ENCODE measurements at regions not wholly inside any gene's neighbourhood (a gene's known extent, or its start where the extent isn't known, plus 50 kb on each side); places are given as distances from the start of the nearest gene placed in this dataset.

GRCh38 chr4:136001791-136002190 lies 1530.5 kb downstream of the PCDH18 start:
- no peak overlapping the region for H2BK15ac ChIP-seq (ENCODE audit: low read depth, low read length)
- H2AK9ac ChIP-seq (replicated peaks; ENCODE audit: low read depth, low read length, poor library complexity) = no peak overlapping the region
- DNase-seq (no peak), ATAC-seq (ENCODE audit: low read depth) (no peak)
- H3K9me1 ChIP-seq (ENCODE audit: insufficient read depth, low read length) = no peaks in the 10 kb centered on the region
- no peak overlapping the region for H3K18ac ChIP-seq (ENCODE audit: low read depth, low read length)
- no peaks in the 10 kb centered on the region for H3K27me3 ChIP-seq (ENCODE audit: control insufficient read depth, insufficient read depth, low read length)
- no peak overlapping the region for H3K14ac ChIP-seq (replicated peaks; ENCODE audit: low read depth, low read length)
- H3K56ac ChIP-seq (ENCODE audit: extremely low read depth, insufficient read depth, low read length) = no peak overlapping the region
- dilution Hi-C loops (cut with HindIII; ENCODE audit: low sequenced_read_pairs, unreplicated experiment) = no loop called here
- H2AK5ac ChIP-seq (ENCODE audit: low read depth, low read length) = no peak overlapping the region
- H3K9ac ChIP-seq (ENCODE audit: low read depth, low read length) = no peak overlapping the region
- TF ChIP-seq USF2 (IDR thresholded peaks at IDR 0.05; ENCODE audit: low read depth, low read length) = no peak
- no peak for TF ChIP-seq CEBPB (IDR thresholded peaks at IDR 0.05; ENCODE audit: low read depth, low read length)
- H2BK20ac ChIP-seq (ENCODE audit: low read depth, low read length) = no peak overlapping the region
- no peak overlapping the region for H4K91ac ChIP-seq (ENCODE audit: insufficient read depth, low read depth, low read length)
- H2BK5ac ChIP-seq (ENCODE audit: low read depth, low read length, poor library complexity, severe bottlenecking) = no peak overlapping the region
- no peaks in the 10 kb centered on the region for H3K36me3 ChIP-seq (ENCODE audit: control insufficient read depth, insufficient read depth, low read length)
- H3K4me2 ChIP-seq (ENCODE audit: low read depth, low read length) = no peak overlapping the region
- no peak overlapping the region for H4K5ac ChIP-seq (ENCODE audit: low read depth, low read length)
- no peak overlapping the region for H2AFZ ChIP-seq (replicated peaks; ENCODE audit: low read length, poor library complexity)
- ChIA-PET POLR2A (ENCODE audit: unreplicated experiment) (no interaction called here), CTCF (no interaction called here)
- no peaks in the 10 kb centered on the region for H3K9me3 ChIP-seq (ENCODE audit: control insufficient read depth, insufficient read depth, low read length)
- no peak overlapping the region for H2BK120ac ChIP-seq (ENCODE audit: low read depth, low read length)
- intact Hi-C loops (cut with micrococcal nuclease) = no loop called here
- no peak overlapping the region for H3K4ac ChIP-seq (ENCODE audit: low read depth, low read length)
- no peaks in the 10 kb centered on the region for H3K4me1 ChIP-seq (ENCODE audit: control insufficient read depth, insufficient read depth, low read length)
- no peak overlapping the region for H3K4me3 ChIP-seq (ENCODE audit: insufficient read depth, low read depth, low read length)
- WGBS, 2 experiments (ENCODE audit: extremely low coverage in 2 of 2, insufficient read length in 1 of 2) = no CpG with 5 or more reads among the region's 2 CpGs
- in situ Hi-C loops (cut with MboI; ENCODE audit: low sequenced_read_pairs) = no loop called here
- H4K20me1 ChIP-seq (ENCODE audit: insufficient read depth, low read length) = no peaks in the 10 kb centered on the region
- no TSS peak for BruUV-seq (replicated peaks)
- H3K79me1 ChIP-seq (ENCODE audit: low read depth in 1 of 2, low read length in 2 of 2) = no peaks in the 10 kb centered on the region
- H3K27ac ChIP-seq (ENCODE audit: insufficient read depth, low read length) = no peak overlapping the region
- H4K8ac ChIP-seq (ENCODE audit: low read depth in 2 of 2, low read length in 2 of 2) = no peak overlapping the region
- H3K23ac ChIP-seq (ENCODE audit: low read depth, low read length) = no peak overlapping the region

Data from IMR-90 (cell line).